ENCODE measurements at regions not wholly inside any gene's neighbourhood (a gene's known extent, or its start where the extent isn't known, plus 50 kb on each side); places are given as distances from the start of the nearest gene placed in this dataset.

GRCh38 chr1:42034426-42034825 lies 115.7 kb upstream of the HIVEP3 start:
- Histone ChIP-seq H3K4me1 (ENCODE audit: control insufficient read depth, insufficient read depth, low read length) (peaks cover 4% of the 10 kb centered on the region), H3K9me3 (ENCODE audit: control insufficient read depth, insufficient read depth, low read length) (no peaks in the 10 kb centered on the region), H3K27me3 (ENCODE audit: control insufficient read depth, insufficient read depth, low read length) (peaks cover 31% of the 10 kb centered on the region), H3K36me3 (ENCODE audit: control insufficient read depth, insufficient read depth, low read length) (no peaks in the 10 kb centered on the region), H3K9ac (ENCODE audit: low read depth, low read length) (no peak overlapping the region), H3K4me3 (ENCODE audit: low read depth, low read length) (no peak overlapping the region)

- peaks cover 30% of the 10 kb centered on the region for H3K27me3 ChIP-seq (ENCODE audit: control insufficient read depth, insufficient read depth, low read length)
- no peak overlapping the region for H3K9ac ChIP-seq (ENCODE audit: low read depth, low read length)
- H3K4me1 ChIP-seq (ENCODE audit: control insufficient read depth, insufficient read depth, low read length), result peaks cover 4% of the 10 kb centered on the region
- no peaks in the 10 kb centered on the region for H3K36me3 ChIP-seq (ENCODE audit: control insufficient read depth, insufficient read depth, low read length)
- H3K4me3 ChIP-seq (ENCODE audit: low read depth, low read length), result no peak overlapping the region
- H3K9me3 ChIP-seq (ENCODE audit: control insufficient read depth, insufficient read depth, low read length), result no peaks in the 10 kb centered on the region
These were observed 114.9 kb upstream of the HIVEP3 start for GRCh38 chr1:42033629-42034028.

- no peaks in the 10 kb centered on the region for H3K9me3 ChIP-seq (ENCODE audit: control insufficient read depth, insufficient read depth, low read length)
- H3K27me3 ChIP-seq (ENCODE audit: control insufficient read depth, insufficient read depth, low read length), result no peaks in the 10 kb centered on the region
- H3K4me3 ChIP-seq (ENCODE audit: low read depth, low read length), result no peak overlapping the region
- H3K4me1 ChIP-seq (ENCODE audit: control insufficient read depth, insufficient read depth, low read length), result no peaks in the 10 kb centered on the region
- no peak overlapping the region for H3K9ac ChIP-seq (ENCODE audit: low read depth, low read length)
- no peaks in the 10 kb centered on the region for H3K36me3 ChIP-seq (ENCODE audit: control insufficient read depth, insufficient read depth, low read length)
These were observed 99.0 kb upstream of the HIVEP3 start for GRCh38 chr1:42017730-42018129.

GRCh38 chr1:42017259-42017658 lies 98.5 kb upstream of the HIVEP3 start:
- Histone ChIP-seq H3K9me3 (ENCODE audit: control insufficient read depth, insufficient read depth, low read length) (no peaks in the 10 kb centered on the region), H3K4me3 (ENCODE audit: low read depth, low read length) (no peak overlapping the region), H3K36me3 (ENCODE audit: control insufficient read depth, insufficient read depth, low read length) (no peaks in the 10 kb centered on the region), H3K9ac (ENCODE audit: low read depth, low read length) (no peak overlapping the region), H3K4me1 (ENCODE audit: control insufficient read depth, insufficient read depth, low read length) (no peaks in the 10 kb centered on the region), H3K27me3 (ENCODE audit: control insufficient read depth, insufficient read depth, low read length) (no peaks in the 10 kb centered on the region)

GRCh38 chr1:42014823-42015222 lies 96.1 kb upstream of the HIVEP3 start:
- Histone ChIP-seq H3K9ac (ENCODE audit: low read depth, low read length) (no peak overlapping the region), H3K9me3 (ENCODE audit: control insufficient read depth, insufficient read depth, low read length) (no peaks in the 10 kb centered on the region), H3K36me3 (ENCODE audit: control insufficient read depth, insufficient read depth, low read length) (no peaks in the 10 kb centered on the region), H3K4me1 (ENCODE audit: control insufficient read depth, insufficient read depth, low read length) (no peaks in the 10 kb centered on the region), H3K4me3 (ENCODE audit: low read depth, low read length) (no peak overlapping the region), H3K27me3 (ENCODE audit: control insufficient read depth, insufficient read depth, low read length) (no peaks in the 10 kb centered on the region)

GRCh38 chr1:42013881-42014470 lies 95.3 kb upstream of the HIVEP3 start:
- no peaks in the 10 kb centered on the region for H3K27me3 ChIP-seq (ENCODE audit: control insufficient read depth, insufficient read depth, low read length)
- H3K4me3 ChIP-seq (ENCODE audit: low read depth, low read length), result no peak overlapping the region
- H3K36me3 ChIP-seq (ENCODE audit: control insufficient read depth, insufficient read depth, low read length), result no peaks in the 10 kb centered on the region
- no peaks in the 10 kb centered on the region for H3K9me3 ChIP-seq (ENCODE audit: control insufficient read depth, insufficient read depth, low read length)
- H3K9ac ChIP-seq (ENCODE audit: low read depth, low read length), result no peak overlapping the region
- no peaks in the 10 kb centered on the region for H3K4me1 ChIP-seq (ENCODE audit: control insufficient read depth, insufficient read depth, low read length)

- Histone ChIP-seq H3K9me3 (ENCODE audit: control insufficient read depth, insufficient read depth, low read length) (no peaks in the 10 kb centered on the region), H3K4me1 (ENCODE audit: control insufficient read depth, insufficient read depth, low read length) (no peaks in the 10 kb centered on the region), H3K9ac (ENCODE audit: low read depth, low read length) (no peak overlapping the region), H3K4me3 (ENCODE audit: low read depth, low read length) (no peak overlapping the region), H3K27me3 (ENCODE audit: control insufficient read depth, insufficient read depth, low read length) (no peaks in the 10 kb centered on the region), H3K36me3 (ENCODE audit: control insufficient read depth, insufficient read depth, low read length) (no peaks in the 10 kb centered on the region)
These were observed 94.1 kb upstream of the HIVEP3 start for GRCh38 chr1:42012852-42013251.

- H3K36me3 ChIP-seq (ENCODE audit: control insufficient read depth, insufficient read depth, low read length), result no peaks in the 10 kb centered on the region
- H3K9me3 ChIP-seq (ENCODE audit: control insufficient read depth, insufficient read depth, low read length), result no peaks in the 10 kb centered on the region
- H3K9ac ChIP-seq (ENCODE audit: low read depth, low read length), result no peak overlapping the region
- H3K4me3 ChIP-seq (ENCODE audit: low read depth, low read length), result no peak overlapping the region
- no peaks in the 10 kb centered on the region for H3K27me3 ChIP-seq (ENCODE audit: control insufficient read depth, insufficient read depth, low read length)
- no peaks in the 10 kb centered on the region for H3K4me1 ChIP-seq (ENCODE audit: control insufficient read depth, insufficient read depth, low read length)
These were observed 91.7 kb upstream of the HIVEP3 start for GRCh38 chr1:42010381-42010780.

- Histone ChIP-seq H3K36me3 (ENCODE audit: control insufficient read depth, insufficient read depth, low read length) (no peaks in the 10 kb centered on the region), H3K4me1 (ENCODE audit: control insufficient read depth, insufficient read depth, low read length) (no peaks in the 10 kb centered on the region), H3K9me3 (ENCODE audit: control insufficient read depth, insufficient read depth, low read length) (no peaks in the 10 kb centered on the region), H3K27me3 (ENCODE audit: control insufficient read depth, insufficient read depth, low read length) (no peaks in the 10 kb centered on the region), H3K4me3 (ENCODE audit: low read depth, low read length) (no peak overlapping the region), H3K9ac (ENCODE audit: low read depth, low read length) (no peak overlapping the region)
These were observed 89.5 kb upstream of the HIVEP3 start for GRCh38 chr1:42008264-42008663.

- no peaks in the 10 kb centered on the region for H3K36me3 ChIP-seq (ENCODE audit: control insufficient read depth, insufficient read depth, low read length)
- H3K4me1 ChIP-seq (ENCODE audit: control insufficient read depth, insufficient read depth, low read length), result no peaks in the 10 kb centered on the region
- no peaks in the 10 kb centered on the region for H3K27me3 ChIP-seq (ENCODE audit: control insufficient read depth, insufficient read depth, low read length)
- no peaks in the 10 kb centered on the region for H3K9me3 ChIP-seq (ENCODE audit: control insufficient read depth, insufficient read depth, low read length)
- H3K9ac ChIP-seq (ENCODE audit: low read depth, low read length), result no peak overlapping the region
- no peak overlapping the region for H3K4me3 ChIP-seq (ENCODE audit: low read depth, low read length)
These were observed 88.1 kb upstream of the HIVEP3 start for GRCh38 chr1:42006836-42007235.

GRCh38 chr1:42006093-42006492 lies 87.4 kb upstream of the HIVEP3 start:
- H3K9ac ChIP-seq (ENCODE audit: low read depth, low read length), result no peak overlapping the region
- H3K4me3 ChIP-seq (ENCODE audit: low read depth, low read length), result no peak overlapping the region
- no peaks in the 10 kb centered on the region for H3K36me3 ChIP-seq (ENCODE audit: control insufficient read depth, insufficient read depth, low read length)
- H3K27me3 ChIP-seq (ENCODE audit: control insufficient read depth, insufficient read depth, low read length), result no peaks in the 10 kb centered on the region
- no peaks in the 10 kb centered on the region for H3K9me3 ChIP-seq (ENCODE audit: control insufficient read depth, insufficient read depth, low read length)
- H3K4me1 ChIP-seq (ENCODE audit: control insufficient read depth, insufficient read depth, low read length), result no peaks in the 10 kb centered on the region

- no peaks in the 10 kb centered on the region for H3K4me1 ChIP-seq (ENCODE audit: control insufficient read depth, insufficient read depth, low read length)
- H3K27me3 ChIP-seq (ENCODE audit: control insufficient read depth, insufficient read depth, low read length), result no peaks in the 10 kb centered on the region
- H3K4me3 ChIP-seq (ENCODE audit: low read depth, low read length), result no peak overlapping the region
- no peaks in the 10 kb centered on the region for H3K9me3 ChIP-seq (ENCODE audit: control insufficient read depth, insufficient read depth, low read length)
- H3K9ac ChIP-seq (ENCODE audit: low read depth, low read length), result no peak overlapping the region
- H3K36me3 ChIP-seq (ENCODE audit: control insufficient read depth, insufficient read depth, low read length), result no peaks in the 10 kb centered on the region
These were observed 86.8 kb upstream of the HIVEP3 start for GRCh38 chr1:42005530-42005929.

All from iPS-15b (cell line).